ENCODE measurements at regions not wholly inside any gene's neighbourhood (a gene's known extent, or its start where the extent isn't known, plus 50 kb on each side); places are given as distances from the start of the nearest gene placed in this dataset.
"Not testable (repeated sequence)": the region's sequence is repeated elsewhere in the genome, so short reads cannot be mapped to it uniquely, and the experiment has no call there.

DNA sequence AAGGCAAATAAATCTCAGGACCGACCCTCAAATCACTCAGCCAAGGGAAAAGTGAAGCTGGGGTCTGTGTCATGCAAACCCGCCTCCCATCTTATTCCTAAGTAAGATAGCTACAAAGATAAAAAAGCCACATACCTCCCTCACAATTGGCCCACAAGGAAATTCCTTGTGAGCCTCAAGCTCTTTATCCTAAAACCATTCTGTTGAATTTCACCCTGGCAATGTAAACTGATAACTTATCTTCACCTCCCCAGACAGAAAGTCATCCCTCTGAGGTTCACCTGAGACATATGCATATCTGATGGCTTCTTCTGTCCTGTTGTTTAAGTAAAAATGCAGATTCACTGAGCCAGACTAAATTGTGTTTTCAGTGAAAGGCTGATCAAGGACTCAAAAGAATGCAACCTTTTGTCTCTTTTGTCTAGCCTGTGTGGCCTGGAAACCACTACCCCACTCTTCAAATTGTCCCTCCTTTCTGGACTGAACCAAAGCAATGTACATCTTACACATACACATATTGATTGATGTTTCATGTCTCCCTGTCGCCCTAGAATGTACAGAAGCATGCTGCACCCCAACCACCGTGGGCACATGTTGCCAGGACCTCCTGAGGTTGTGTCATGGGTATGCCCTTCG, 91.3 kb downstream of the MFAP3L start:
- ChIA-PET CTCF (no interaction called here), POLR2A (no interaction called here)
- no peaks in the 10 kb centered on the region for H3K36me3 Mint-ChIP-seq (ENCODE audit: low read depth)
- H3K27ac Mint-ChIP-seq, result no peak overlapping the region
- H3K4me3 Mint-ChIP-seq, result no peak overlapping the region
- no peaks in the 10 kb centered on the region for H3K27me3 Mint-ChIP-seq
- H3K9me3 Mint-ChIP-seq, result no peaks in the 10 kb centered on the region
- no peak for DNase-seq
- no peaks in the 10 kb centered on the region for H3K4me1 Mint-ChIP-seq

- Mint-ChIP-seq H3K27me3 (no peaks in the 10 kb centered on the region), H3K36me3 (ENCODE audit: low read depth) (no peaks in the 10 kb centered on the region), H3K27ac (no peak overlapping the region), H3K4me3 (no peak overlapping the region), H3K9me3 (no peaks in the 10 kb centered on the region), H3K4me1 (no peaks in the 10 kb centered on the region)
- DNase-seq, result no peak
- POLR2A ChIA-PET, result no interaction called here
- CTCF ChIA-PET, result no interaction called here
Measured at GRCh38 chr4:169933531-169933930, 92.7 kb downstream of the MFAP3L start.

GRCh38 chr4:169931964-169932363, 94.2 kb downstream of the MFAP3L start:
- ChIA-PET POLR2A (no interaction called here), CTCF (no interaction called here)
- Mint-ChIP-seq H3K4me1 (no peaks in the 10 kb centered on the region), H3K36me3 (ENCODE audit: low read depth) (no peaks in the 10 kb centered on the region), H3K9me3 (no peaks in the 10 kb centered on the region), H3K27me3 (no peaks in the 10 kb centered on the region), H3K4me3 (no peak overlapping the region), H3K27ac (no peak overlapping the region)
- no peak for DNase-seq

DNA sequence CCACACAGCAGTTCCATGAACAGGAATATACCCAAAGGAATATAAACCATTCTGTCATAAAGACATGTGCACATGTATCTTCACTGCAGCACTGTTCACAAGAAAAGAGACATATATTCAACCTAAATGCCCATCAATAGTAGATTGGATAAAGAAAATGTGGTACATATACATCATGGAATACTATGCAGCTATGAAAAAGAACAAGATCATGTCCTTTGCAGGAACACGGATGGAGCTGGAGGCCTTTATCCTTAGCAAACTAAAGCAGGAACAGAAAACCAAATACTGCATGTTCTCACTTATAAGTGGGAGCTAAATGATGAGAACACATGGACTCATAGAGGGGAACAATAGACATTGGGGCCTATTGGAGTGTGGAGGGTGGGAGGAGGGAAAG, 95.4 kb downstream of the MFAP3L start:
- POLR2A ChIA-PET; CTCF ChIA-PET; H3K9me3 Mint-ChIP-seq; H3K36me3 Mint-ChIP-seq (ENCODE audit: low read depth); H3K27me3 Mint-ChIP-seq; DNase-seq; H3K4me1 Mint-ChIP-seq; H3K27ac Mint-ChIP-seq; H3K4me3 Mint-ChIP-seq: not testable (repeated sequence)

DNA sequence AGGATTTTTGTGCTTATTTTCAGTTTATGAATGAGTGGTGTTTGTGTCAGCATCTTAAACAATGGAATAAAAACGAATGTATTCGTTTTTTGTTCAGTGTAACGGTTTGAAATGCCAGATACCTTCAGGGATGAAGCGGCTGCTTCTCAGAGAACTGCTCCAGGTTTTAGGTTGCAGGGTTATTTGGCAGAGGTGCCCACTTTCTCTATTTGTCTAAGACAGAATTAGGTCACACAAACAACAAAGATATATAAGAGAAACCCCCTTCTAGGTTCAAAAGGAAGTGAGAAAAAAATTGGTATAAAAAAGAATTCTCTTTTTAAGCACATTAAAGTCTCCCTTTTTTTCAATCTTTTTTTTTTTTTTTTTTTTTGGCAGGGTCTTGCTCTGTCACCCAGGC, 98.9 kb downstream of the MFAP3L start:
- Mint-ChIP-seq H3K4me1 (no peaks in the 10 kb centered on the region), H3K4me3 (no peak overlapping the region), H3K36me3 (ENCODE audit: low read depth) (no peaks in the 10 kb centered on the region), H3K9me3 (no peaks in the 10 kb centered on the region), H3K27me3 (no peaks in the 10 kb centered on the region), H3K27ac (no peak overlapping the region)
- ChIA-PET CTCF (no interaction called here), POLR2A (no interaction called here)
- DNase-seq, result no peak

DNA sequence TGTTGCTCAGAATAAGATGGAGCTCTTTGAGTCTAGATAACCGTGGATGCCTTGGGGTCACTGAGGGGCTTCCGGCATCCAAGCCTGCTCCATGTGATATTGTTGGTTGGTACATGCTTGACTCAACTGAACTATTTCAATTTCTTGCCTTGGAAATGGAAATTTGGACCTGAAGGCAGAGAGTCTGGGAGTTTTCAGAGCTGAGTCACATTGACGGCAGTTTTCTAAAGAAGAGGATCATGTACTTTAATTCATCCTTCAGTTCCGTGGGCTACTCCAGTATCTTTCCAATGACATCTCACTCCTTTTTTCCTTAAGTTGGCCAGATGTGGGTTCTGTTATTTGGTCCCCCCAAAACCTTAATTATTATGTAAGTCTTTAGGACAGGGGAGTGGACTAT, 100.5 kb downstream of the MFAP3L start:
- Mint-ChIP-seq H3K9me3 (no peaks in the 10 kb centered on the region), H3K36me3 (ENCODE audit: low read depth) (no peaks in the 10 kb centered on the region), H3K27me3 (peaks cover 1% of the 10 kb centered on the region), H3K27ac (no peak overlapping the region), H3K4me3 (no peak overlapping the region), H3K4me1 (no peaks in the 10 kb centered on the region)
- POLR2A ChIA-PET, result no interaction called here
- CTCF ChIA-PET, result no interaction called here
- DNase-seq, result no peak

GRCh38 chr4:169922632-169923276, 103.4 kb downstream of the MFAP3L start:
- DNase-seq, result no peak
- Mint-ChIP-seq H3K4me3 (no peak overlapping the region), H3K27me3 (peaks cover 1% of the 10 kb centered on the region), H3K9me3 (no peaks in the 10 kb centered on the region), H3K27ac (no peak overlapping the region), H3K36me3 (ENCODE audit: low read depth) (no peaks in the 10 kb centered on the region), H3K4me1 (no peaks in the 10 kb centered on the region)
- CTCF ChIA-PET, result interaction anchor here (0.7 kb wide), 1 partner anchor 293 kb away, joined by 3 read pairs; no protein-coding TSS in a partner anchor
- POLR2A ChIA-PET, result no interaction called here

- Mint-ChIP-seq H3K27ac (no peak overlapping the region), H3K27me3 (peaks cover 1% of the 10 kb centered on the region), H3K4me1 (no peaks in the 10 kb centered on the region), H3K9me3 (peaks cover 7% of the 10 kb centered on the region), H3K4me3 (no peak overlapping the region), H3K36me3 (ENCODE audit: low read depth) (no peaks in the 10 kb centered on the region)
- no peak for DNase-seq
- POLR2A ChIA-PET, result no interaction called here
- CTCF ChIA-PET, result no interaction called here
Measured at GRCh38 chr4:169921732-169922131, 104.5 kb downstream of the MFAP3L start.

GRCh38 chr4:169921237-169921636, 105.0 kb downstream of the MFAP3L start:
- POLR2A ChIA-PET, result no interaction called here
- no peaks in the 10 kb centered on the region for H3K36me3 Mint-ChIP-seq (ENCODE audit: low read depth)
- H3K4me1 Mint-ChIP-seq, result no peaks in the 10 kb centered on the region
- CTCF ChIA-PET, result no interaction called here
- no peak overlapping the region for H3K27ac Mint-ChIP-seq
- H3K27me3 Mint-ChIP-seq, result peaks cover 1% of the 10 kb centered on the region
- no peak for DNase-seq
- H3K4me3 Mint-ChIP-seq, result no peak overlapping the region
- peaks cover 9% of the 10 kb centered on the region for H3K9me3 Mint-ChIP-seq

DNA sequence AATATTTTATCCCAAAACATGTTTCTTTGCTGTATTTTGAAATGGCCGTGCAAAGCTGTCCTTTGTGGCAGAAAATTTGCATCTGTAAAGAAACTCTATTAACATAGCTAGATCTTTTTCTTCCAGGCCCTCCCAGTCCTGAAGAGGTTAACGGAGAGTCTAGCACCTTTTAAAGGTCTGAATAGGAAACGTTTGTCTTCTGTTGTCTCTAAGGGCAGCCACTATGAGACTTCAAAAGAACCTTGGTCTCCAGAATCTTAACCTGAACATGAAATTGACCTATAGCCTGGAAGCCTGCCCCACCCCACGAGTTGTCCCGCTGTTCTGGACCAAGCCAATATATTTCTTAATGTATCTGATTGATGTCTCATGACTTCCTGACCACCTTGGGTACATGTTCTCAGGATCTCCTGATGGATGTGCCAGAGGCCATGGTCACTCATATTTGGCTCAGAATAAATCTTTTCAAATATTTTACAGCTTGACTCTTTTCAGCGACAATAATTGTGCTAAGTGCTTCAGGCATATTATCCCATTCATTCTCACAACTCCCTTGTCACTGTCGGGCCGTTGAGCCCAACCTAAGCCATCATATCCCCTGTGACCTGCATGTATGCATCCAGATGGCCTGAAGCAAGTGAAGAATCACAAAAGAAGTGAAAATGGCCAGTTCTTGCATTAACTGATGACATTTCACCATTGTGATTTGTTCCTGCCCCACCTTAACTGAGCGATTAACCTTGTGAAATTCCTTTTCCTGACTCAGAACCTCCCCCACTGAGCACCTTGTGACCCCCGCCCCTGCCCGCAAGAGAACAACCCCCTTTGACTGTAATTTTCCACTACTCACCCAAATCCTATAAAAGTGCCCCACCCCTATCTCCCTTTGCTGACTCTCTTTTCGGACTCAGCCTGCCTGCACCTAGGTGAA, 106.7 kb downstream of the MFAP3L start:
- POLR2A ChIA-PET; H3K27ac Mint-ChIP-seq; H3K36me3 Mint-ChIP-seq (ENCODE audit: low read depth); H3K9me3 Mint-ChIP-seq; H3K27me3 Mint-ChIP-seq; DNase-seq; CTCF ChIA-PET; H3K4me3 Mint-ChIP-seq; H3K4me1 Mint-ChIP-seq: not testable (repeated sequence)

DNA sequence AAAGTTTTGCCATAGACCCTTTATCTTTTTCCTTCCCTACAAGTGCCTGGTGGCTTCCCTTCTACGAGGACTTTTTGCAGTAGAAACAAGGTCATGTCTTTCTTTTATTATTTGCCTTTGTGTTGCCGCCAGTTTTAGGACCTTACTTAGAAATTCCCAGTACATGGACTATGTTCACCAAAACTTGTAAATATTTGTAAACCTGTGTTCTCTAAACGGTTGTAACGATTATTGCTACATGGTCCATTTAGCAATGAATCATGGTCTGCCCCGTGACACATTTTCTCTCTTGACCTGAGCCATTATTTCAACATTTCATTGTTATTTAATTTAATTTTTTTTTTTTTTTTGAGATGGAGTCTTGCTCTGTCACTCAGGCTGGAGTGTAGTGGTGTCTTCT, 110.7 kb downstream of the MFAP3L start:
- CTCF ChIA-PET, result no interaction called here
- H3K27me3 Mint-ChIP-seq, result no peaks in the 10 kb centered on the region
- DNase-seq, result no peak
- H3K36me3 Mint-ChIP-seq (ENCODE audit: low read depth), result no peaks in the 10 kb centered on the region
- H3K27ac Mint-ChIP-seq, result no peak overlapping the region
- POLR2A ChIA-PET, result no interaction called here
- H3K9me3 Mint-ChIP-seq, result peaks cover 9% of the 10 kb centered on the region
- H3K4me3 Mint-ChIP-seq, result no peak overlapping the region
- no peaks in the 10 kb centered on the region for H3K4me1 Mint-ChIP-seq

- POLR2A ChIA-PET, result no interaction called here
- Mint-ChIP-seq H3K9me3 (peaks cover 9% of the 10 kb centered on the region), H3K36me3 (ENCODE audit: low read depth) (no peaks in the 10 kb centered on the region), H3K27ac (no peak overlapping the region), H3K27me3 (no peaks in the 10 kb centered on the region), H3K4me3 (no peak overlapping the region), H3K4me1 (no peaks in the 10 kb centered on the region)
- no peak for DNase-seq
- CTCF ChIA-PET, result no interaction called here
Measured at GRCh38 chr4:169914866-169915265, 111.3 kb downstream of the MFAP3L start.

GRCh38 chr4:169912996-169913395, 113.2 kb downstream of the MFAP3L start:
- DNase-seq, result no peak
- peaks cover 2% of the 10 kb centered on the region for H3K27me3 Mint-ChIP-seq
- H3K4me1 Mint-ChIP-seq, result no peaks in the 10 kb centered on the region
- no peak overlapping the region for H3K4me3 Mint-ChIP-seq
- POLR2A ChIA-PET, result no interaction called here
- peaks cover 9% of the 10 kb centered on the region for H3K9me3 Mint-ChIP-seq
- H3K36me3 Mint-ChIP-seq (ENCODE audit: low read depth), result no peaks in the 10 kb centered on the region
- no peak overlapping the region for H3K27ac Mint-ChIP-seq
- CTCF ChIA-PET, result no interaction called here

DNA sequence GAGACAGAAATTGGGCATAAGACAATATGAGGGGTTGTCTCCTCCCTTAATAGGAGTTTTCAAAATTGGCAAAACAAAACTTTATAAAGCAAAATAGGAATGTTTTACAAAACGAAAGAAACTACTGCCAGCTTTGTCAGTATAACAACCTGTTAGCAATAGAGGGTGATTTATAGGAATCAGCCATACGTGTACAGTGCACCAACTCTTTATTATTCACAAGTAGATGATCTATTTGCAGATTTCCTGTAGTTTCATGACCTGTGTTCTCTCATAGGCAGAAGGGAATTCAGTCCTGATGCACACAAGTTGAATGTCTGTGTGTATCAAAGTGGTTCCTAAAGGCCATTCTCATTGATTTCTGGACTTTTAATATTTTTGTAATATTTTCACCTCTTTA, 116.3 kb downstream of the MFAP3L start:
- peaks cover 3% of the 10 kb centered on the region for H3K27me3 Mint-ChIP-seq

More for the DNA sequence above, 116.3 kb downstream of the MFAP3L start:
- Mint-ChIP-seq H3K36me3 (ENCODE audit: low read depth) (no peaks in the 10 kb centered on the region), H3K9me3 (no peaks in the 10 kb centered on the region), H3K4me3 (no peak overlapping the region), H3K27ac (no peak overlapping the region), H3K4me1 (no peaks in the 10 kb centered on the region)
- ChIA-PET CTCF (no interaction called here), POLR2A (no interaction called here)
- DNase-seq, result no peak

Data from activated CD4-positive, alpha-beta memory T cell treated with anti-CD3 and anti-CD28 coated beads, Interleukin-2, amount 10 ng/mL, durations not matched to agents 7 days and 5 days (primary cell).